ENCODE measurements at regions not wholly inside any gene's neighbourhood (a gene's known extent, or its start where the extent isn't known, plus 50 kb on each side); places are given as distances from the start of the nearest gene placed in this dataset.

- no peak for TF ChIP-seq ZNF70 (CRISPR knock-in tag; IDR thresholded peaks at IDR 0.05)
- no peak for TF ChIP-seq ZNF8 (CRISPR knock-in tag; IDR thresholded peaks at IDR 0.05)
- no peak for TF ChIP-seq POU6F1 (CRISPR knock-in tag; IDR thresholded peaks at IDR 0.05; ENCODE audit: borderline replicate concordance, low read depth)
- TF ChIP-seq CSDC2 (CRISPR knock-in tag; IDR thresholded peaks at IDR 0.05), result no peak
- TF ChIP-seq BACH2 (CRISPR knock-in tag; IDR thresholded peaks at IDR 0.05; ENCODE audit: borderline replicate concordance), result no peak
- no peak for TF ChIP-seq ZNF565 (CRISPR knock-in tag; conservative IDR thresholded peaks at IDR 0.05; ENCODE audit: low read depth)
- no peak for TF ChIP-seq PPARA (CRISPR knock-in tag; IDR thresholded peaks at IDR 0.05; ENCODE audit: borderline replicate concordance)
- no peak for TF ChIP-seq CSRNP3 (CRISPR knock-in tag; IDR thresholded peaks at IDR 0.05)
- no peak for ATAC-seq
These were observed 59.5 kb downstream of the NAV1 start for GRCh38 chr1:201598396-201598795.

- TF ChIP-seq ISL1 (CRISPR knock-in tag; IDR thresholded peaks at IDR 0.05) (no peak), PPARA (CRISPR knock-in tag; IDR thresholded peaks at IDR 0.05; ENCODE audit: borderline replicate concordance) (no peak), ARNTL (CRISPR knock-in tag; IDR thresholded peaks at IDR 0.05; ENCODE audit: borderline replicate concordance, low read depth) (no peak), GLIS3 (CRISPR knock-in tag; IDR thresholded peaks at IDR 0.05) (no peak), TOX (CRISPR knock-in tag; IDR thresholded peaks at IDR 0.05; ENCODE audit: borderline replicate concordance) (no peak), BACH2 (CRISPR knock-in tag; IDR thresholded peaks at IDR 0.05; ENCODE audit: borderline replicate concordance) (no peak), SNAI2 (CRISPR knock-in tag; IDR thresholded peaks at IDR 0.05) (no peak), POU6F1 (CRISPR knock-in tag; IDR thresholded peaks at IDR 0.05; ENCODE audit: borderline replicate concordance, low read depth) (no peak), OSR1 (CRISPR knock-in tag; IDR thresholded peaks at IDR 0.05) (no peak), ZNF8 (CRISPR knock-in tag; IDR thresholded peaks at IDR 0.05) (no peak), PATZ1 (CRISPR knock-in tag; IDR thresholded peaks at IDR 0.05; ENCODE audit: borderline replicate concordance) (no peak), RARB (CRISPR knock-in tag; IDR thresholded peaks at IDR 0.05) (no peak), ESRRG (CRISPR knock-in tag; IDR thresholded peaks at IDR 0.05) (no peak)
- ATAC-seq, result no peak
These were observed 60.0 kb downstream of the NAV1 start for GRCh38 chr1:201598973-201599372.

GRCh38 chr1:201599548-201599947 is 60.6 kb downstream of the NAV1 start:
- no peak for ATAC-seq
- TF ChIP-seq TOX (CRISPR knock-in tag; IDR thresholded peaks at IDR 0.05; ENCODE audit: borderline replicate concordance) (no peak), PPARA (CRISPR knock-in tag; IDR thresholded peaks at IDR 0.05; ENCODE audit: borderline replicate concordance) (no peak), RARB (CRISPR knock-in tag; IDR thresholded peaks at IDR 0.05) (no peak), TCF4 (CRISPR knock-in tag; IDR thresholded peaks at IDR 0.05; ENCODE audit: borderline replicate concordance) (no peak), ZFP30 (CRISPR knock-in tag; IDR thresholded peaks at IDR 0.05) (no peak), PATZ1 (CRISPR knock-in tag; IDR thresholded peaks at IDR 0.05; ENCODE audit: borderline replicate concordance) (no peak), ZNF70 (CRISPR knock-in tag; IDR thresholded peaks at IDR 0.05) (no peak), ZNF565 (CRISPR knock-in tag; conservative IDR thresholded peaks at IDR 0.05; ENCODE audit: low read depth) (no peak), POU6F1 (CRISPR knock-in tag; IDR thresholded peaks at IDR 0.05; ENCODE audit: borderline replicate concordance, low read depth) (no peak), ARNTL (CRISPR knock-in tag; IDR thresholded peaks at IDR 0.05; ENCODE audit: borderline replicate concordance, low read depth) (no peak)
